Left lung (tissue), 4 donors: ENCODE measurements at regions not wholly inside any gene's neighbourhood (a gene's known extent, or its start where the extent isn't known, plus 50 kb on each side); places are given as distances from the start of the nearest gene placed in this dataset.
A peak's percentile ranks its signal among the peaks of the same experiment; 100 is the strongest.

Experiments
- ATAC-seq: fragments of 200-7000 bp; cut with Tn5 transposase; one replicate; pipeline ENCODE4 v1.9.1; 2020; ENCODE audit warnings: moderate library complexity
- DNase-seq, 4 donors: peaks; one replicate each; pipeline ENCODE4 v3.0.0-alpha.2; 2013 to 2020
- H3K27ac ChIP-seq, 2 donors: fragments of 200-600 bp; sonication (generic) in 1 of 2; one replicate each; pipeline versions ENCODE4 v1.5.0 to v1.8.0; 2020 to 2021
- H3K27me3 ChIP-seq, 2 donors: fragments of 200-600 bp; sonication (generic) in 1 of 2; one replicate each; pipeline versions ENCODE4 v1.5.0 to v1.8.0; 2020 to 2021
- H3K36me3 ChIP-seq, 2 donors: fragments of 200-600 bp; sonication (generic) in 1 of 2; one replicate each; pipeline versions ENCODE4 v1.5.0 to v1.8.0; 2020 to 2021
- H3K4me1 ChIP-seq, 2 donors: fragments of 200-600 bp; one replicate each; pipeline ENCODE4 v1.8.0; 2021
- H3K4me3 ChIP-seq, 2 donors: fragments of 200-600 bp; sonication (generic) in 1 of 2; one replicate each; pipeline versions ENCODE4 v1.5.0 to v1.8.0; 2020 to 2021; ENCODE audit warnings: mild to moderate bottlenecking in 1 of 2
- H3K9me3 ChIP-seq, 2 donors: fragments of 200-600 bp; sonication (generic) in 1 of 2; one replicate each; pipeline versions ENCODE4 v1.5.0 to v1.8.0; 2020 to 2021
- intact Hi-C, 2 donors: fragments of 100-400 bp; cut with DNase I; formaldehyde crosslinking; loops; one replicate each; pipeline versions ENCODE4 v1.11.2 to v1.14.2; 2022
- TF ChIP-seq, protein P1 (sequence below), 2 donors: fragments of 200-600 bp; sonication (generic) in 1 of 2; IDR thresholded peaks; one replicate each; pipeline versions ENCODE4 v1.5.0 to v1.8.0; 2021; ENCODE audit warnings: antibody characterized with exemption in 2 of 2
- donor health status: DM: no; HTN: yes; CAD: no.
- donor health status: DM: no; HTN: no; CAD: no.

DNA sequence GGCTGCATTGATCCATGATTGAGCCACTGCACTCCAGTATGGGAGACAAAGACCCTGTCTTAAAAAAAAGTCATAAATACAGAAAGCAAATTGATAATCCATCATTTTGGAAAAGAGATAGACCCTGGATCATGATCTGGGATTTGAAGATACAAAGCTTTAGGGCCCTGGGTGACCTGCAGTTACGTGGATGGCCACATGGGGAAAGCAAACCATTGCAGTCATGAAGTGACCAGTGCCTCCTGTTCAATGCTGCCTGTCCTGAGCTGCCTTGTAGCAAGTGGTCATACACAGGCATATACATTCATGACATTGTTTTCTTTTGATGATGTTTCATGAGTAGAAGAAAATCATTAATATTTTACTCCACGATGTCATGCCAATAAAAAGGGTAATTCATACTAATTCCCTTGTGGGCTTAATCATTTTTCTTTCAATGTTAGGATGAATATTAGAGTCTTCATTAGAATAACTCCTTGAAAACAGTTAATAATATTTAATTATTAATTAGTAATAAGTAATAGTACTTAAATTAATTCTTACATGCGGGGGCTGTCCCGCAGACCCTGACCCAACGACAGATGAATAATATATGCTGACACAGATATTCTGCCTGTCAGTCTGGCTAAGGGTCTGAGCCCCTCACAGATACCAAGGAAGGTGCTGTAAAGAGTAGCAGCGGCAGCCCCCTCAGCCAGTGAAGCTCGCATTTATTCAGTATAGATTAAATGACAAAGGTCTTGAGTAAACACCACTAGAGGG is 109.0 kb upstream of the UNC13C start:
- no peaks in the 10 kb centered on the region for H3K36me3 ChIP-seq
- H3K9me3 ChIP-seq = peaks cover 0 to 3% of the 10 kb centered on the region in 2 donors
- TF ChIP-seq, protein P1, sequence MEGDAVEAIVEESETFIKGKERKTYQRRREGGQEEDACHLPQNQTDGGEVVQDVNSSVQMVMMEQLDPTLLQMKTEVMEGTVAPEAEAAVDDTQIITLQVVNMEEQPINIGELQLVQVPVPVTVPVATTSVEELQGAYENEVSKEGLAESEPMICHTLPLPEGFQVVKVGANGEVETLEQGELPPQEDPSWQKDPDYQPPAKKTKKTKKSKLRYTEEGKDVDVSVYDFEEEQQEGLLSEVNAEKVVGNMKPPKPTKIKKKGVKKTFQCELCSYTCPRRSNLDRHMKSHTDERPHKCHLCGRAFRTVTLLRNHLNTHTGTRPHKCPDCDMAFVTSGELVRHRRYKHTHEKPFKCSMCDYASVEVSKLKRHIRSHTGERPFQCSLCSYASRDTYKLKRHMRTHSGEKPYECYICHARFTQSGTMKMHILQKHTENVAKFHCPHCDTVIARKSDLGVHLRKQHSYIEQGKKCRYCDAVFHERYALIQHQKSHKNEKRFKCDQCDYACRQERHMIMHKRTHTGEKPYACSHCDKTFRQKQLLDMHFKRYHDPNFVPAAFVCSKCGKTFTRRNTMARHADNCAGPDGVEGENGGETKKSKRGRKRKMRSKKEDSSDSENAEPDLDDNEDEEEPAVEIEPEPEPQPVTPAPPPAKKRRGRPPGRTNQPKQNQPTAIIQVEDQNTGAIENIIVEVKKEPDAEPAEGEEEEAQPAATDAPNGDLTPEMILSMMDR (IDR thresholded peaks at IDR 0.05) = no peak
- ATAC-seq = no peak
- H3K4me1 ChIP-seq = no peaks in the 10 kb centered on the region
- H3K4me3 ChIP-seq = no peak overlapping the region
- no peaks in the 10 kb centered on the region for H3K27me3 ChIP-seq
- DNase-seq = no peak
- H3K27ac ChIP-seq = no peak overlapping the region
- intact Hi-C loops = no loop called here

DNA sequence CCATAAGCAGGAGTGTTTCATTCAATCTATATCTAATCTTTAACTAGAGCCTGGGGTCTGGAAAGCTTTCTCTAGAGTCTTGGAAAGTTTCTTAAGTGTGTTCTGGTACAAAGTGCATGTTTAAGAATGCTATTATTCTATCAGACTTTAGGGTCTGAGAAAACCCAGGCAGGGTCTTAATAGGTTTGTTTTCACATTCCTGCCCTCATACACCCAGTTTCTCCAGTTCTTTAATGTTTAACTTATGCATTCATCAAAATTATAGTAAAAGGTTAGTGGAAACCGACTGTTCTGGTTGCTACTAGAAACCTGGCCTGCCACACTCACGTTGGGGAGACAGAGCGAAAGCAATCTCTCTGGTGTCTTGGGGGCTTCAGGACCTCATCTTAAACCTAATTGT is 102.9 kb upstream of the WDR72 start:
- Histone ChIP-seq H3K27me3 (no peaks in the 10 kb centered on the region), H3K9me3 (no peaks in the 10 kb centered on the region), H3K36me3 (no peaks in the 10 kb centered on the region), H3K4me1 (no peaks in the 10 kb centered on the region), H3K4me3 (no peak overlapping the region), H3K27ac (no peak overlapping the region)
- no peak for ATAC-seq
- DNase-seq = peak in 2 of 4 donors; percentile 15 to 60
- TF ChIP-seq, protein P1 (IDR thresholded peaks at IDR 0.05) = no peak
- intact Hi-C loops = no loop called here

DNA sequence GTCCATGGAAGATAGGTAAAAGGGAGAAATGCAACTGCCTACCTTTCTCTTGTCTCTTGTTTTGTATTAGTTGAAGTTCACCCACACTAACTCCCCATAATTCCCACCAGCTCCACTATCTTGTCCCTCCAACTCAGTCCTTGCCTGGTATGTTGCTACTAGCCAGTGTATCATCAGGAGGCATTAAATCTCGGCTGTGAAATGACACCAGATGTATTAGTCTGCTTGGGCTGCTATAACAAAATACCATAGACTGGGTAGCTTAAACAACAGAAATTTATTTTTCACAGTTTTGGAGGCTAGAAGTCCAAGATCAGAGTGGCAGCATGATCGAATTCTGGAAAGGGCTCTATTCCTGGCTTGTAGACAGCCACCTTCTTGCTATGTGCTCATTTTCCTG is 102.3 kb upstream of the WDR72 start:
- Histone ChIP-seq H3K27ac (no peak overlapping the region), H3K9me3 (no peaks in the 10 kb centered on the region), H3K4me1 (no peaks in the 10 kb centered on the region), H3K27me3 (no peaks in the 10 kb centered on the region), H3K36me3 (no peaks in the 10 kb centered on the region), H3K4me3 (no peak overlapping the region)
- TF ChIP-seq, protein P1 (IDR thresholded peaks at IDR 0.05) = no peak
- no peak for ATAC-seq
- no peak for DNase-seq
- intact Hi-C loops = no loop called here

DNA sequence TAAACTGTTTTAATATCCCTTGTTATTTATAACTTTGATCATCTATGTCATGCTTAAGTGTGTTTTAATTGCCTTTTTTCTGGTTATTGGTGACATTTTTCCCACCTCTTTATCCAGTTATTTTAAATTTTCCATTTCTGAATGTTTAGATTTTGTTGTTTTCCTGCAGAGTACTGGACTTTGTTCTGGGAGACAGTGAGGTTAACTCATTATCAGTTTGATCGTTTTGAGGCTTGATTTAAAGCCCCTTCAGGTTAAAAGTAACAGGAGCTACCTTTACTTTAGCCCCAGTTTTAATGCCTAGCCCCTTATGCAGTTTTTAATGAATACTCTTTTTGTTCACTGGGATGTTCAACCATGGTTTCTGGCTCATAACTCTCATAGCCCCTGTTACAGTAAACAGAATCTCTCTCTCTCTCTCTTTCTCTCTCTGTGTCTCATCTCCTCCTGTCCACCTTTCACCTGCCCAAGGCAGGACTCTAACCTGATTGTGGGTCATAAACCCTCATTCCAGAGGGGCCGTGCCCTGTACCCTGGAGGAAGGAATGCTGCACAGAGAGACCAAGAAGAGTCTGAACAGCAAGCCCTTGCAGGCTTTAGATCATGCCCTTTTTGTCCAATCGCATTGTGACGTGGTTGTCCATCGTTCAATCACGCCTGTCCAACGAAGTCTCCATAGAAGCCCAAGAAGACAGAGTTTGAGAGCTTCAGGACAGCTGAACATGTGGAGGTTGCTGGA is 91.8 kb upstream of the WDR72 start:
- intact Hi-C loops = no loop called here
- Histone ChIP-seq H3K4me1 (no peaks in the 10 kb centered on the region), H3K27ac (no peak overlapping the region), H3K9me3 (peaks cover 0 to 16% of the 10 kb centered on the region in 2 donors), H3K36me3 (no peaks in the 10 kb centered on the region), H3K27me3 (no peaks in the 10 kb centered on the region), H3K4me3 (no peak overlapping the region)
- TF ChIP-seq, protein P1 (IDR thresholded peaks at IDR 0.05) = no peak
- ATAC-seq = no peak
- DNase-seq = no peak

DNA sequence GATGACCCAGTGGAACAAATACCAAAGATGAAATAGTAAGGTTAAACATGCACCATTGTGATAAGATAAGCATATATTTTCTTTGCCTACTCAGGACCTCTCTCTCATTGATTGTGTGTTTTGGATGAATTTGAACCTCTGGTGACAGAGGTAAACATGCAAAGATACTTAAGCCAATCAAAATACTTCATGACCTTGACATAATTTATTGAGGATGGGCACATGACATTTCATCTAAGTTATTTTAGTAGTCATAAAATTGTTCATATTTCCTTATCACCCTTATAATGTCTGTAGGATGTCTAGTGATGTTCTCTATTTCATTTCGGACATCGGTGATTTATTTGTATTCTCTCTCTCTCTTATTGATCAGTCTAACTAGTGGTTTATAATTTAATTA is 88.3 kb upstream of the WDR72 start:
- no peak for ATAC-seq
- TF ChIP-seq, protein P1 (IDR thresholded peaks at IDR 0.05) = no peak
- H3K4me3 ChIP-seq = no peak overlapping the region
- peaks cover 0 to 5% of the 10 kb centered on the region in 2 donors for H3K9me3 ChIP-seq
- intact Hi-C loops = no loop called here
- DNase-seq = no peak
- H3K36me3 ChIP-seq = no peaks in the 10 kb centered on the region
- no peaks in the 10 kb centered on the region for H3K4me1 ChIP-seq
- no peaks in the 10 kb centered on the region for H3K27me3 ChIP-seq
- H3K27ac ChIP-seq = no peak overlapping the region
